HG03159 (cell line): ENCODE measurements at regions not wholly inside any gene's neighbourhood (a gene's known extent, or its start where the extent isn't known, plus 50 kb on each side); places are given as distances from the start of the nearest gene placed in this dataset.
A peak's percentile ranks its signal among the peaks of the same experiment; 100 is the strongest.

ENCODE experiments used
- ATAC-seq: cut with Tn5 transposase; IDR thresholded peaks from one replicate; pipeline ENCODE4 v1.9.1; 2021; ENCODE audit warnings: mild to moderate bottlenecking, moderate library complexity; ENCODE audit not compliant: unreplicated experiment

GRCh38 chr6:156533872-156534524, 243.2 kb upstream of the ARID1B start:
- ATAC-seq: no peak

- ATAC-seq: no peak
These were observed 251.1 kb upstream of the ARID1B start for GRCh38 chr6:156526081-156526480.

GRCh38 chr6:156525541-156525940, 251.6 kb upstream of the ARID1B start:
- ATAC-seq: no peak

GRCh38 chr6:156519940-156520339, 257.2 kb upstream of the ARID1B start:
- no peak for ATAC-seq

GRCh38 chr6:156517088-156517487, 260.1 kb upstream of the ARID1B start:
- no peak for ATAC-seq

GRCh38 chr6:156515242-156515641, 261.9 kb upstream of the ARID1B start:
- no peak for ATAC-seq

- ATAC-seq: no peak
These were observed 263.7 kb upstream of the ARID1B start for GRCh38 chr6:156513504-156513903.

GRCh38 chr6:156511570-156511969, 265.6 kb upstream of the ARID1B start:
- no peak for ATAC-seq

GRCh38 chr6:156511051-156511450, 266.1 kb upstream of the ARID1B start:
- ATAC-seq: no peak

- no peak for ATAC-seq
These were observed 266.9 kb upstream of the ARID1B start for GRCh38 chr6:156510242-156510641.

GRCh38 chr6:156509496-156509895, 267.7 kb upstream of the ARID1B start:
- ATAC-seq: no peak

- no peak for ATAC-seq
These were observed 268.3 kb upstream of the ARID1B start for GRCh38 chr6:156508923-156509322.

- no peak for ATAC-seq
These were observed 269.1 kb upstream of the ARID1B start for GRCh38 chr6:156508126-156508525.

GRCh38 chr6:156507656-156508055, 269.5 kb upstream of the ARID1B start:
- no peak for ATAC-seq

- no peak for ATAC-seq
These were observed 270.1 kb upstream of the ARID1B start for GRCh38 chr6:156507106-156507505.

GRCh38 chr6:156502969-156503504, 274.1 kb upstream of the ARID1B start:
- no peak for ATAC-seq

GRCh38 chr6:156497618-156498017, 279.6 kb upstream of the ARID1B start:
- no peak for ATAC-seq

- no peak for ATAC-seq
These were observed 289.3 kb upstream of the ARID1B start for GRCh38 chr6:156487877-156488276.

GRCh38 chr6:156485150-156485549, 292.0 kb upstream of the ARID1B start:
- ATAC-seq: no peak

GRCh38 chr6:156474507-156475120, 302.6 kb upstream of the ARID1B start:
- ATAC-seq: peak; percentile 65

- ATAC-seq: no peak
These were observed 306.2 kb upstream of the ARID1B start for GRCh38 chr6:156471000-156471399.

- no peak for ATAC-seq
These were observed 312.9 kb upstream of the ARID1B start for GRCh38 chr6:156464100-156464878.
